Endothelial cell of umbilical vein (primary cell): ENCODE measurements at regions not wholly inside any gene's neighbourhood (a gene's known extent, or its start where the extent isn't known, plus 50 kb on each side); places are given as distances from the start of the nearest gene placed in this dataset.

Experiments used
- EZH2 ChIP-seq: IDR thresholded peaks from 2 replicates; pipeline ENCODE4 v1.6.1; 2012; ENCODE audit warnings: borderline replicate concordance, low read depth, mild to moderate bottlenecking, moderate library complexity, low read length, inconsistent platforms; ENCODE audit not compliant: severe bottlenecking
- FOS ChIP-seq: IDR thresholded peaks from 2 replicates; pipeline ENCODE4 v1.6.1; 2011; ENCODE audit warnings: mild to moderate bottlenecking, low read length, moderate library complexity, borderline replicate concordance; ENCODE audit not compliant: insufficient read depth
- POLR2A ChIP-seq: IDR thresholded peaks from 2 replicates; pipeline ENCODE4 v1.6.1; 2012; ENCODE audit warnings: low read depth, mild to moderate bottlenecking, control low read depth, low read length
- POLR2AphosphoS5 ChIP-seq: IDR thresholded peaks from 2 replicates; pipeline ENCODE4 v1.6.1; 2012; ENCODE audit warnings: low read depth, mild to moderate bottlenecking, control low read depth, low read length, moderate library complexity; ENCODE audit not compliant: insufficient read depth
- TF ChIP-seq, protein P1 (sequence below), 2 donors: IDR thresholded peaks; 1 replicate in 1 of 2; 2 replicates in 1 of 2; pipeline ENCODE4 v1.5.1; 2011; ENCODE audit warnings: low read length in 2 of 2, mild to moderate bottlenecking in 2 of 2, moderate library complexity in 2 of 2, control low read depth in 1 of 2, inconsistent platforms in 1 of 2, low read depth in 1 of 2; ENCODE audit not compliant: insufficient read depth in 1 of 2; ENCODE audit errors: extremely low read depth in 1 of 2

DNA sequence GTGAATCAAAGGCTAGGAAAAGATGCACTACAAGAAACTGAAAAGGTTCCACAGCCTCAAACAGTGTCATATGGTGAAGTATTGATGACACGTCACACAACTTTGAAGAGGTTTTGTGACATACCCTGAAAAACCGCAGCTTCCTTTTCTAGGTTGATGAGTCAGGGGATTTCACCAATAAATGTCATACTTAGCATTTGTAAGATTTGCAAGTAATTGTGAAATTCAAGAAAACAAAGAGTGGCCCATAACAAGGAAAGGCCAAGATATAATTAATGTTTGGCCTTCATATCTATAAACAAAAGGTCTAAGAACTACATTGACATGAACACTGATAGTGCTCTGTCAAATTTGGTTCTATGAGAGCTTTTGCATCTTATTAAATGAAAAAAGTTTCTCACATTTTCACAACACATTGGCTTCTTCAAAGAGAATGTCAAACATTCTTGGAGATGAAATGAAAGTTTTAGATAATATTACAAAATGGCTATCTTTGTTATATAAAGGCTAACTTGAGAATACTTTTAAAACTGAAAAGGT is 62.0 kb upstream of the NAMPT start:
- TF ChIP-seq, protein P1, sequence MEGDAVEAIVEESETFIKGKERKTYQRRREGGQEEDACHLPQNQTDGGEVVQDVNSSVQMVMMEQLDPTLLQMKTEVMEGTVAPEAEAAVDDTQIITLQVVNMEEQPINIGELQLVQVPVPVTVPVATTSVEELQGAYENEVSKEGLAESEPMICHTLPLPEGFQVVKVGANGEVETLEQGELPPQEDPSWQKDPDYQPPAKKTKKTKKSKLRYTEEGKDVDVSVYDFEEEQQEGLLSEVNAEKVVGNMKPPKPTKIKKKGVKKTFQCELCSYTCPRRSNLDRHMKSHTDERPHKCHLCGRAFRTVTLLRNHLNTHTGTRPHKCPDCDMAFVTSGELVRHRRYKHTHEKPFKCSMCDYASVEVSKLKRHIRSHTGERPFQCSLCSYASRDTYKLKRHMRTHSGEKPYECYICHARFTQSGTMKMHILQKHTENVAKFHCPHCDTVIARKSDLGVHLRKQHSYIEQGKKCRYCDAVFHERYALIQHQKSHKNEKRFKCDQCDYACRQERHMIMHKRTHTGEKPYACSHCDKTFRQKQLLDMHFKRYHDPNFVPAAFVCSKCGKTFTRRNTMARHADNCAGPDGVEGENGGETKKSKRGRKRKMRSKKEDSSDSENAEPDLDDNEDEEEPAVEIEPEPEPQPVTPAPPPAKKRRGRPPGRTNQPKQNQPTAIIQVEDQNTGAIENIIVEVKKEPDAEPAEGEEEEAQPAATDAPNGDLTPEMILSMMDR (IDR thresholded peaks at IDR 0.05; ENCODE audit: extremely low read depth in 1 of 2, insufficient read depth in 1 of 2, low read depth in 1 of 2, low read length in 2 of 2), result no peak
- TF ChIP-seq POLR2AphosphoS5, result no peak
- TF ChIP-seq POLR2A, result no peak
- TF ChIP-seq FOS, result no peak
- TF ChIP-seq EZH2, result no peak
